Activated CD4-positive, alpha-beta memory T cell treated with anti-CD3 and anti-CD28 coated beads for 36 hours (primary cell): ENCODE measurements at regions not wholly inside any gene's neighbourhood (a gene's known extent, or its start where the extent isn't known, plus 50 kb on each side); places are given as distances from the start of the nearest gene placed in this dataset.

Source experiments
- CTCF ChIA-PET: fragments of 350-600 bp; sonication (Branson Sonifier 250); formaldehyde crosslinking; loops from one replicate; lab custom pipeline; 2021; ENCODE audit warnings: antibody characterized with exemption, inconsistent platforms; lab: Charles Lee
- POLR2A ChIA-PET: fragments of 350-600 bp; sonication (Branson Sonifier 250); formaldehyde crosslinking; loops from one replicate; lab custom pipeline; 2021; ENCODE audit warnings: antibody characterized with exemption; lab: Charles Lee
- DNase-seq: peaks from one replicate; pipeline ENCODE4 v3.0.0-alpha.2; 2020
- H3K27ac Mint-ChIP-seq: one replicate; pipeline ENCODE4 v1.8.0; 2021; ENCODE audit warnings: mixed read lengths
- H3K27me3 Mint-ChIP-seq: one replicate; pipeline ENCODE4 v1.8.0; 2021; ENCODE audit warnings: mixed read lengths
- H3K36me3 Mint-ChIP-seq: one replicate; pipeline ENCODE4 v1.8.0; 2021; ENCODE audit warnings: mixed read lengths
- H3K4me1 Mint-ChIP-seq: one replicate; pipeline ENCODE4 v1.8.0; 2021; ENCODE audit warnings: low read depth, mixed read lengths
- H3K4me3 Mint-ChIP-seq: one replicate; pipeline ENCODE4 v1.8.0; 2021; ENCODE audit warnings: mild to moderate bottlenecking, mixed read lengths
- H3K9me3 Mint-ChIP-seq: one replicate; pipeline ENCODE4 v1.8.0; 2021; ENCODE audit warnings: mixed read lengths
- intact Hi-C: fragments of 100-400 bp; cut with micrococcal nuclease; formaldehyde crosslinking; loops from one replicate; pipeline ENCODE4 v1.15.1; 2023

GRCh38 chr15:47422881-47423665 is 294.2 kb upstream of the SEMA6D start:
- H3K27me3 Mint-ChIP-seq, result no peaks in the 10 kb centered on the region
- intact Hi-C loops, result no loop called here
- H3K9me3 Mint-ChIP-seq, result no peaks in the 10 kb centered on the region
- CTCF ChIA-PET, result no interaction called here
- H3K27ac Mint-ChIP-seq, result no peak overlapping the region
- no peaks in the 10 kb centered on the region for H3K36me3 Mint-ChIP-seq
- no peaks in the 10 kb centered on the region for H3K4me1 Mint-ChIP-seq
- DNase-seq, result no peak
- H3K4me3 Mint-ChIP-seq, result no peak overlapping the region
- POLR2A ChIA-PET, result no interaction called here

- intact Hi-C loops, result no loop called here
- Mint-ChIP-seq H3K4me1 (no peaks in the 10 kb centered on the region), H3K36me3 (no peaks in the 10 kb centered on the region), H3K27ac (no peak overlapping the region), H3K27me3 (no peaks in the 10 kb centered on the region), H3K9me3 (no peaks in the 10 kb centered on the region), H3K4me3 (no peak overlapping the region)
- ChIA-PET POLR2A (no interaction called here), CTCF (no interaction called here)
- no peak for DNase-seq
Measured at GRCh38 chr15:47427463-47427862, 289.8 kb upstream of the SEMA6D start.

- DNase-seq, result no peak
- CTCF ChIA-PET, result no interaction called here
- H3K27me3 Mint-ChIP-seq, result no peaks in the 10 kb centered on the region
- intact Hi-C loops, result no loop called here
- no peak overlapping the region for H3K27ac Mint-ChIP-seq
- no peaks in the 10 kb centered on the region for H3K4me1 Mint-ChIP-seq
- POLR2A ChIA-PET, result no interaction called here
- H3K9me3 Mint-ChIP-seq, result no peaks in the 10 kb centered on the region
- no peaks in the 10 kb centered on the region for H3K36me3 Mint-ChIP-seq
- no peak overlapping the region for H3K4me3 Mint-ChIP-seq
Measured at GRCh38 chr15:47429376-47429775, 287.9 kb upstream of the SEMA6D start.

- Mint-ChIP-seq H3K36me3 (no peaks in the 10 kb centered on the region), H3K27me3 (no peaks in the 10 kb centered on the region), H3K4me1 (no peaks in the 10 kb centered on the region), H3K9me3 (no peaks in the 10 kb centered on the region), H3K27ac (no peak overlapping the region), H3K4me3 (no peak overlapping the region)
- DNase-seq, result no peak
- POLR2A ChIA-PET, result no interaction called here
- CTCF ChIA-PET, result no interaction called here
- intact Hi-C loops, result no loop called here
Measured at GRCh38 chr15:47431501-47431900, 285.8 kb upstream of the SEMA6D start.

GRCh38 chr15:47432826-47433225 is 284.5 kb upstream of the SEMA6D start:
- CTCF ChIA-PET, result no interaction called here
- Mint-ChIP-seq H3K4me3 (no peak overlapping the region), H3K36me3 (no peaks in the 10 kb centered on the region), H3K27ac (no peak overlapping the region), H3K27me3 (no peaks in the 10 kb centered on the region), H3K9me3 (no peaks in the 10 kb centered on the region), H3K4me1 (no peaks in the 10 kb centered on the region)
- POLR2A ChIA-PET, result no interaction called here
- no peak for DNase-seq
- intact Hi-C loops, result no loop called here

- no peak overlapping the region for H3K27ac Mint-ChIP-seq
- ChIA-PET CTCF (no interaction called here), POLR2A (no interaction called here)
- H3K4me1 Mint-ChIP-seq, result no peaks in the 10 kb centered on the region
- H3K4me3 Mint-ChIP-seq, result no peak overlapping the region
- no peaks in the 10 kb centered on the region for H3K27me3 Mint-ChIP-seq
- no peak for DNase-seq
- no peaks in the 10 kb centered on the region for H3K36me3 Mint-ChIP-seq
- H3K9me3 Mint-ChIP-seq, result peaks cover 5% of the 10 kb centered on the region
- intact Hi-C loops, result no loop called here
Measured at GRCh38 chr15:47434596-47434995, 282.7 kb upstream of the SEMA6D start.

- CTCF ChIA-PET, result no interaction called here
- Mint-ChIP-seq H3K27me3 (no peaks in the 10 kb centered on the region), H3K9me3 (peaks cover 5% of the 10 kb centered on the region), H3K27ac (no peak overlapping the region), H3K36me3 (no peaks in the 10 kb centered on the region), H3K4me3 (no peak overlapping the region), H3K4me1 (no peaks in the 10 kb centered on the region)
- no peak for DNase-seq
- intact Hi-C loops, result no loop called here
- POLR2A ChIA-PET, result no interaction called here
Measured at GRCh38 chr15:47437491-47437890, 279.8 kb upstream of the SEMA6D start.

- intact Hi-C loops, result no loop called here
- ChIA-PET POLR2A (no interaction called here), CTCF (no interaction called here)
- no peak for DNase-seq
- Mint-ChIP-seq H3K36me3 (no peaks in the 10 kb centered on the region), H3K27me3 (no peaks in the 10 kb centered on the region), H3K9me3 (peaks cover 5% of the 10 kb centered on the region), H3K4me1 (no peaks in the 10 kb centered on the region), H3K27ac (no peak overlapping the region), H3K4me3 (no peak overlapping the region)
Measured at GRCh38 chr15:47439146-47440111, 277.9 kb upstream of the SEMA6D start.

GRCh38 chr15:47442371-47442770 is 274.9 kb upstream of the SEMA6D start:
- peaks cover 5% of the 10 kb centered on the region for H3K9me3 Mint-ChIP-seq
- H3K36me3 Mint-ChIP-seq, result no peaks in the 10 kb centered on the region
- H3K4me3 Mint-ChIP-seq, result no peak overlapping the region
- CTCF ChIA-PET, result no interaction called here
- H3K27me3 Mint-ChIP-seq, result no peaks in the 10 kb centered on the region
- no peaks in the 10 kb centered on the region for H3K4me1 Mint-ChIP-seq
- POLR2A ChIA-PET, result no interaction called here
- H3K27ac Mint-ChIP-seq, result no peak overlapping the region
- intact Hi-C loops, result no loop called here
- DNase-seq, result no peak

GRCh38 chr15:47443839-47444238 is 273.5 kb upstream of the SEMA6D start:
- H3K9me3 Mint-ChIP-seq, result no peaks in the 10 kb centered on the region
- H3K27me3 Mint-ChIP-seq, result no peaks in the 10 kb centered on the region
- no peaks in the 10 kb centered on the region for H3K36me3 Mint-ChIP-seq

GRCh38 chr15:47445723-47446392 is 271.4 kb upstream of the SEMA6D start:
- intact Hi-C loops, result no loop called here
- no peak overlapping the region for H3K4me3 Mint-ChIP-seq
- H3K9me3 Mint-ChIP-seq, result no peaks in the 10 kb centered on the region
- no peak overlapping the region for H3K27ac Mint-ChIP-seq
- ChIA-PET CTCF (no interaction called here), POLR2A (no interaction called here)
- no peak for DNase-seq
- H3K36me3 Mint-ChIP-seq, result no peaks in the 10 kb centered on the region
- no peaks in the 10 kb centered on the region for H3K27me3 Mint-ChIP-seq
- H3K4me1 Mint-ChIP-seq, result no peaks in the 10 kb centered on the region

More at GRCh38 chr15:47443839-47444238, 273.5 kb upstream of the SEMA6D start:
- ChIA-PET POLR2A (no interaction called here), CTCF (no interaction called here)
- H3K27ac Mint-ChIP-seq, result no peak overlapping the region
- no peak overlapping the region for H3K4me3 Mint-ChIP-seq
- intact Hi-C loops, result no loop called here
- H3K4me1 Mint-ChIP-seq, result no peaks in the 10 kb centered on the region
- no peak for DNase-seq

GRCh38 chr15:47460795-47461573 is 256.3 kb upstream of the SEMA6D start:
- Mint-ChIP-seq H3K27me3 (no peaks in the 10 kb centered on the region), H3K9me3 (no peaks in the 10 kb centered on the region), H3K4me1 (no peaks in the 10 kb centered on the region), H3K36me3 (no peaks in the 10 kb centered on the region), H3K4me3 (no peak overlapping the region), H3K27ac (no peak overlapping the region)
- DNase-seq, result no peak
- ChIA-PET POLR2A (no interaction called here), CTCF (no interaction called here)
- intact Hi-C loops, result no loop called here
